Fibroblast of pulmonary artery (primary cell): ENCODE measurements at regions not wholly inside any gene's neighbourhood (a gene's known extent, or its start where the extent isn't known, plus 50 kb on each side); places are given as distances from the start of the nearest gene placed in this dataset.

Source experiments
- DNase-seq: peaks from one replicate; pipeline ENCODE4 v3.0.0-alpha.2; 2010; ENCODE audit warnings: low read depth
- H3K4me3 ChIP-seq: replicated peaks from 2 replicates; pipeline ENCODE4 v1.5.1; 2011; ENCODE audit warnings: low read depth, mild to moderate bottlenecking, control low read depth, low read length, moderate library complexity
- CTCF ChIP-seq: IDR thresholded peaks from 2 replicates; pipeline ENCODE4 v1.5.1; 2011; ENCODE audit warnings: mild to moderate bottlenecking, control low read depth, low read length, inconsistent platforms; ENCODE audit errors: missing control alignments

GRCh38 chr4:65265526-65265925, 404.8 kb downstream of the EPHA5 start:
- no peak overlapping the region for H3K4me3 ChIP-seq
- no peak for TF ChIP-seq CTCF
- DNase-seq, result no peak

GRCh38 chr4:65259296-65259695, 411.0 kb downstream of the EPHA5 start:
- TF ChIP-seq CTCF, result no peak
- DNase-seq, result no peak
- no peak overlapping the region for H3K4me3 ChIP-seq

GRCh38 chr4:65250916-65251315, 419.4 kb downstream of the EPHA5 start:
- no peak for TF ChIP-seq CTCF
- no peak for DNase-seq
- H3K4me3 ChIP-seq, result no peak overlapping the region

GRCh38 chr4:65249111-65249510, 421.2 kb downstream of the EPHA5 start:
- TF ChIP-seq CTCF, result no peak
- DNase-seq, result no peak
- no peak overlapping the region for H3K4me3 ChIP-seq

- H3K4me3 ChIP-seq, result no peak overlapping the region
- TF ChIP-seq CTCF, result no peak
- no peak for DNase-seq
Measured at GRCh38 chr4:65242156-65242846, 428.0 kb downstream of the EPHA5 start.

- no peak for DNase-seq
- H3K4me3 ChIP-seq, result no peak overlapping the region
- no peak for TF ChIP-seq CTCF
Measured at GRCh38 chr4:65241257-65241997, 428.9 kb downstream of the EPHA5 start.
